Glomerular endothelial cell (primary cell): ENCODE measurements at regions not wholly inside any gene's neighbourhood (a gene's known extent, or its start where the extent isn't known, plus 50 kb on each side); places are given as distances from the start of the nearest gene placed in this dataset.

Experiments
- DNase-seq: peaks from one replicate; pipeline ENCODE4 v3.0.0-alpha.2; 2011; ENCODE audit warnings: low read depth, low spot score; ENCODE audit errors: extremely low read depth

DNA sequence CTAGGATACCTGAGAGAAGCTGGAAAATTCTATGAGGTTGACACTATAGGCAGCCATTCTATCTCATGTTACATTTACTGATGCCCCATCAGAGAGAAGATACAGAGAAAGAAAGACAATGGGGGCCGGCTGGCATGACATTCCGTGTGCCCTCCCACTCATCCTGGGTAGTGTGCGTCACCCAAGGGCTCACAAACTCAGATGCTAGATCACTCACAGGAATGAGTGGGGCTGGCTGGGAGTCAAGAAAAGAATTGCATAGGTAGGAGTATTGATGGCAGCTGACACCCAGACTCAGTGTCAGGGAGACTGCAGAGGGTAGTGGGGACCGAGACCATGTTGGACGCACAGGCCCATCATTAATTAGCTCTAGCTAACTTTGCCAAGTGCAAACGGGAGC, 1113.5 kb upstream of the AUTS2 start:
- DNase-seq: no peak

DNA sequence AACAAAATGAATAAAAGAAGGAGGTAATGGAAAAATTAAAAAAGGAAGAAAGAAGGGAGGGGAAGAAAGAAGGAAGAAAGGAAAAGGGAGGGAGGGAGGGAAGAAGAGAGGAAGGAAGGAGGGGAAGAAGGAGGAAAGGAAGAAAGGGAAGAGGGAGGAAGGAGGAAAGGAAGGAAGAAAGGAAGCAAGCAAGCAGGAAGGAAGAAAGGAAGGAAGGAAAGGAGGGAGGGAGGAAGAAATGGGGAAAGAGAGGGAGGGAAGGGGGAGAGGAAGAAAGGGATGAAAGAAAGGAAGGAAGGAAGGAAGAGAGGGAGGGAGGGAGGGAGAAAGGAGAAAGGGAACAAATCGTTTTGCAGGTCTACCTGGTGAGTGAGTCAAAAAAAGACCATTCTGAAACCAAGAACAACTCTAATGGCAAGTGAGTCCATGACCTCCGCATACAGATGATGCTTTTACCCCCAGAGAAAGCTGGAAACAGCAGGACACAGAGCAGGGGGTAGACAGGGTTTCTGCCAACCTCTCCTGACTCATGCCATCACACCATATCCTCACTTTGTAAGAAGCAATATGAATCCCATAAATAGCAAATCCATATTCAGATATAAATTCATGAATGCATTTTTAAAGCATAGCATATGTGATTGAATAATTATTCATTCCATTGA, 1112.9 kb upstream of the AUTS2 start:
- no peak for DNase-seq

DNA sequence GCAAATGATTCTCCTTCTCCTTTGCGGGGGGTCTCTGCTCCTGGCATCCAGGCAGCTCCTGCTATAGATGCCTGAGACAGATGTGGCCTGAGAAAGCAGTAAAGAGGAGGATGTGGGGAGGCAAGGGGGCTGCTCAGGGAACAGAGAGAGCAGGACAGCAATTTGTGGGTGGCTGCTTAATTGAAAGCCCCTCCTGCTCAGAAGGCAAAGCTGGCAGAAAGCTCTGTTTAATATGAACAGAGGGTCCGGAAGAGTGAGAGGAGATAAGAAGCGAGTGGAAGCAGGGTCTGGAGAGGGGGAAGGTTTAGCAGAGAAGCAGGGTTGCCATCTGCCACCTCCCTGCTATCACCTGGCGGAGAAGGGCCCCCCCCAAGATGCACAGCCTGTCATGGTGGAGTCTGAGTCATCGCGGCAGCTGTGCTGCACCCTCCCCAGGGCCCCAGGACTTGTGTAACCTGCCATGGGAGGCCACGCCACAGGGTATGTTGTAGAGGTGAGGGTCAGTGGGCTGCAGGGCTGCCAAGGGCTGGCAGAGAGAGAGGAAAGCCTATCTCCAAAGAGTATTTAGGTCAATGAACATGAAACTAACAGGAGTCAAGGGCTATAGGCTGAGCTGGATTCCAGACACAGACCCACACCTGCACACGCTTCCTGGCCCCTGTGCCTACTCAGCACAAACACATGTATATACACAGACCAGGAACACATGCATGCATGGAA, 1109.8 kb upstream of the AUTS2 start:
- no peak for DNase-seq

DNA sequence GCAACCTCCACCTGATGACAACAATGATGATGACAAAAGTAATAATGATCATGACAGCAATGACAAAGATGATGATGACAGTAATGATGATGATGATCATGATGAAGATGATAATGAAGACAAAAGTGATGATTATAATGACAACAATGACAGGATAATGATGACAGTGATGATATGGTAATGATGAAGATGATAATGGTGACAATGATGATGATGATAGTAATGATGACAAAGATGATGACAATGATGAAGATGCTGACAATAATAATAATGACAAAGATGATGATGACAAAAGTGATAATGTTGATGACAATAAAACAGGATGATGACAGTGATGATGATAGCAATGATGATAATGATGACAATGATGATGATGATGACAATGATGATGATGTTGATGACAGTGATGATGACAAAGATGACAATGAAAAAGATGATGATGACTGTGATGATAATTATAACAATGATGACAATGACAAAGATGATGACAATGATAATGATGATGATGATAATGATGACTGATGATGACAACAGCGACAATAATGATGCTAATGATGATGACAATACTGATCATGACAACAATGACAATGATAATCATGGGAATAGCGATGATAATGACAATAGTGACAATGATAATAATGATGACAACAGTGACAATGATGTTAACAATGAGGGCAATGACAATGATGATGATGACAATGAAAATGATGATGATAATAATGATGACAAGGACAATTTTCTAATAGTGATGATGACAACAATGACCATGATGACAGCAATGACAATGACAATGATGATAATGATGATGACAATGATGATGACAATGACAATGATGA, 1106.5 kb upstream of the AUTS2 start:
- no peak for DNase-seq

DNA sequence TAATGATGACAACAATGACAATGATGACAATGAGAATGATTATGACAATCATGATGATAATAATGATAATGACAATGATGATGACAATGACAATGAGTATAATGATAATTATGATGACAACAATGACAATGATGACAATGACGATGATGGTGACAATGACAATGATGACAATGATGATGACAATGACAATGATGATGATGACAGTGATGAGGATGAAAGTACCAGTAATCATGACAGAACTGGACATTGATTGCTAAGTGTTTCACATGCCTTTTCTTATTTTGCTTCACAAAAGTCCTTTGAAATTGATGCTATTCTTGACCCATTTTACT, 1106.0 kb upstream of the AUTS2 start:
- no peak for DNase-seq

DNA sequence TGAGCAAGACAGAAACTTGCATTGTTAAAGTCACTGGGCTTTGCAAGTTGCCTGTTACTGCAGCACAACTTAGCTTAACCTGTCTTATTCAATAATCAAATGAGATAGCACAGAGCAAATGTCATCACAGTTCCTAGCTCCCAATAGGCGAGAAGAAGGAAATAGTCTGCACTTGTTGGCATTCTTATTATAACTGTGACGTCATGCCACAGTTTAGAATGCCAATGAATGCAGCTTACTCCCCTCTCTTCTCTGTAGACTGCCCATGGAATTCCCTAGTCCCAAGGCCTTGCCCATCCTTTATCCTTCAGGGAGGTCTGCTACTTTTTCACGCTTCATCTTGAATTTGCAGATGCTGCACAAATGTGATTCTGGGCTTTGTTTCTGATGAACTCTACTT, 1094.9 kb upstream of the AUTS2 start:
- DNase-seq: no peak

DNA sequence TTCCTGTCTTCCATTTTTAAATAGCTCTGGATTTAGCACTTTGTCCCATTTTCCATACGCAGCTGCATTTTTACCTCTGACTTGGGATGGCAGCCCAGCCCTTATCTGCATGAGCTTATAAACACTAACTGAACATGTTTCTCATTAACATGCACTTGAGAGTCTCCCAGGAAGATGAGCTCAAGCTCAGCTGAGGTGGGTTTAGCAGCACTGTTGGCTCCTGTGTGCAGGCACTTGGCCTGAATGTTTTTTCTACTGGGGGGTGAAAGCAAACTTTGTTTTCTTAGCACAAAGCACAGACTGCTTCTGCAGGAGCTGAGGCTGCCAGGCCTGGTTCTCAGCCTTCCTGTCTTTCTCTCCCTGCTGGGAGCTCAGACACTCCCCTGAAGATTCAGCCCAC, 1093.6 kb upstream of the AUTS2 start:
- DNase-seq: no peak

DNA sequence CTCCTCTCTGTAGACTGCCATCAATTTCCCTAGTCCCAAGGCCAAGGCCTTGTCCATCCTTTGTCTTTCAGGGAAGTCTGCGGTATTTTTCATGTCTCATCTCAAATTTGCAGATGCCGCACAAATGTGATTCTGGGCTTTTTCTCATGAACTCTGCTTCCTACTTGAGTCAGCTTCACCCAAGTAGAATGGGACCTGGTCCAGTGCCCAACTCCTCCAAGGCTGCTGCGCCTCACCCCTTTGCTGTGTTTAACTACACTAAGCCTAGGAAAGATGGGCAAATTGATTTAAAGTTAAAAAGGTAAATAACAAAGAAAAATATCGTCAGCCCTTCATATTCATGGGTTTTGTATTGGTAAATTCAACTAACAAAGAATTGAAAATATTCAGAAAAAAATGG, 1092.6 kb upstream of the AUTS2 start:
- no peak for DNase-seq

DNA sequence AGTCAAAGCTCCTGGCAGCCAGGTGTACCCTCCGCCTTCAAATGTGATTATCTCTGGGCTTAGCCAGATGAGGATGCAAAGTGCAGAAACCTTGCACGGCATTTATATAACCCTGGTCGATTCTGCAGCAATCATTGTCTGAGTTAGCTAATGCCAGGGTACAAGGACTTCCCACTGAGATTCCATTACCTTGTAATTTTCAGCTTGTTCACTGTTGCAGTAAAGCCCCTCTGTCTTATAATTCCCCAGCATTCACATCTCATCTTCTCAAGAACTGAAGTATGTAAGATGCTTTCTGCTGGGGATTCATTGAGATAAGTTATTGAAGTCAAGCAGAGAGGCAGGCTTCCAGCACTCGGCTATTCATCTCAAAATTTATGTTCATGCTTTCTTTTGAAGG, 1090.6 kb upstream of the AUTS2 start:
- no peak for DNase-seq

DNA sequence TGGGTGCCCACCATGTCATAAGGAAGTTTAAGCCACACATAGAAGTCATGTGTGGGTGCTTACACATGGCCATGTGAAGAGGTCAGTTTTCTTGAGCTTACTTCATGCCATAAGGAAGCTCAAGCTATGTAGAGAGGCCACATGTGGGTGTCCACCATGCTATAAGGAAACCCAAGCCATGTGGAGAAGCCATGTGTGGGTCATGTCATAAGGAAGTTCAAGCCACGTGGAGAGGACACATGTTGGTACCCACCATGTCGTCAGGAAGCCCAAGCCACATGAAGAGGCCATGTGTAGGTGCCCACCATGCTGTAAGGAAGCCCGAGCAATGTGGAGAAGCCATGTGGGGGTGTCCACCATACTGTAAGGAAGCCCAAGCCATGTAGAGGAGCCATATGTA, 1089.2 kb upstream of the AUTS2 start:
- no peak for DNase-seq

DNA sequence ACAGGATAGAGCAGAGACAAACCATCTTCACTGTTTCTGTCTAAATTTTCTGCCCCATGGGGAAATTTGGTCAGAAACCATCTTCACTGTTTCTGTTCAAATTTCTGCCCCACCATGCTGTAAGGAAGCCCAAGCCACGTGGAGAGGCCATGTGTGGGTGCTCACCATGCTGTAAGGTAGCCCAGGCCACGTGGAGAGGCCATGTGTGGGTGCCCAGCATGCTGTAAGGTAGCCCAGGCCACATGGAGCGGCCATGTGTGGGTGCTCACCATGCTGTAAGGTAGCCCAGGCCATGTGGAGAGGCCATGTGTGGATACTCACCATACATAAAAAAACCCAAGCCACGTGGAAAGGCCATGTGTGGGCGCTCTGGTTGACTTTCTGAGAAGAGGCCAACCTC, 1088.7 kb upstream of the AUTS2 start:
- no peak for DNase-seq

DNA sequence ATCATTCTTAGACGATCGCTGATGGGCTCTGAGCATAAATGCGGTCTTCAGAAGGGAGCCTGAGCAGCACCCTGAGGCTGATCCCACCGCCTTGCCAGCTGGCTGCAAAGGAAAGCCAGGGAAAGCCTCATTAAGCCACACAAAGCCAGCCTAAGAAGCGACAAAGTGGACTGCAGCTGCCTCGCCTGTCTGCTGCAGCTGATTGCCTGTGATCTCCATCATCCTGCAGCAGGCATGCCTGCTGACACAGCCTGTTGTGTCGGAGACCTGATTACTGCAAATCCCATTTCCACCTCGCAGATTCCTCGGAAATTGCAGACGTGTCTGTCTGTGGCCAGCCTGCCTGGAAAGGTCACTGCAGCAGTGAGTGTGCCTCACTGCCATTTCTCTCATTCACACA, 1087.0 kb upstream of the AUTS2 start:
- no peak for DNase-seq

DNA sequence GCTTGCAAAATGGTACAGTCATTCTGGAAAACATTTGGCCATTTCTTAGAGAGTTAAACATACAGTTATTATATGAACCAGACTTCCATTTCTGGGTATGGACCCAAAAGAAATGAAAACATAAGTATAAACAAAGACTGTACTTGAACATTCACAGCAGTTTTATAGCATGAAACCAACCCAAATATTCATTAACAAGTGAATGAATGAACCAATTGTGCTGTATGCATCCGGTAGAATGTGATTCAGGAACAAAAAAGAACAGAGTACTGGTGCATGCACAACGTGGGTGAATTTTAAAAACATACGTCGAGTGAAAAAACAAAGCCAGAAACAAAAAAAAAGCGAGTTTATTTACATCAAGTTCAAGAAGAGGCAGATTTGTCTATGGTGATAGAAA, 1085.8 kb upstream of the AUTS2 start:
- no peak for DNase-seq

DNA sequence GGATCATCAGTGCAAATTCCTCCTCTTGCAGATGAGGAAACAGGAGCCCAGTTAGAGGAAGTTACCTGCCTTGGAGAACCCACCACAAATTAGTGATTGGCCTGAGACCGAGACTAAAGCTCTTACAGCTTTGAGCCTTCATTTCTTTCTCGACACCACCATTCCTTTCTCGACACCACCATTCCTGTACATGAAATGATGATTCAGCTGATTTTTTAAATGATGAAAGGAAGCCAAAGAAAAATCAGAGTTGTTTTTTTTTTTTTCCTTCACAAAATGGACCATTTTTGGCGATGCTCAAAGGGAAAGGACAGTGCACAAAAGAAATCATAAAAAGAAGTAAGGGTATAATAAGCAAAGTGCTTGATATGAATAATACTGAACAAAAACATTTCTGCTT, 1080.2 kb upstream of the AUTS2 start:
- DNase-seq: no peak

DNA sequence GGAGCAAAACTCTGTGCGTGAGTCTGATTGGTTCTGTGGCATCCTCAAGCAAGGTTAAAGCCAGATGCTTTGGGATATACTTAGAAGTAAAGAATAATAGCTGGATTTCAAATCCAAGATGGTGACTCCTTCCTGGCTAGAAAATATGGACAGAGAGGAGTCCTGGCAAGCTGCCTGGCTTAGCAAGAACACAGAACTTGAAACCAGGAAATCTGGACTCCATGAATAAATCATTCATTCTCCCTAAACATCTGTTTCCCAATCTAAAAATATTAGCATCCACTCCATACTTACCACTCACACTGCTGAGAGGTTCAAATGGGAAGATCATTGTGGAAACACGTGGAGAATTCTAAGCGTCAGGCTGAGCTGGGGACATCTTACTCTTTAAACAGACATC, 1074.1 kb upstream of the AUTS2 start:
- DNase-seq: no peak

DNA sequence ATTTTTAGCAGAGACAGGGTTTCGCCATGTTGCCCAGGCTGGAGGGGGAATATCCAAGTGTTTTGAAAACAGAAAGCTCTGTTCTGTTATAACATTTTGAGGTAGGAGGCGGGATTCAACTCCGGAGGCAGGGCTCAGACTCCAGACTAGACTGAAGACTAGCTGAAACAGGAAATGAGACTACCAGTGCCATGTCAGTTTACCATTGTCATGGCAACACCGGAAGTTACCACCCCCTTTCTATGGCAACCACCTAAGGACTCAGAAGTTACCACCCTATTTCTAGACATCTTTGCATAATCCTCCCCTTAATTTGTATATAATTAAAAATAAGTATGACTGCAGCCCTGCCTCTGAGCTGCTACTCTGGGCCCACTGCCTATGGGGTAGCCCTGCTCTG, 1069.1 kb upstream of the AUTS2 start:
- no peak for DNase-seq

DNA sequence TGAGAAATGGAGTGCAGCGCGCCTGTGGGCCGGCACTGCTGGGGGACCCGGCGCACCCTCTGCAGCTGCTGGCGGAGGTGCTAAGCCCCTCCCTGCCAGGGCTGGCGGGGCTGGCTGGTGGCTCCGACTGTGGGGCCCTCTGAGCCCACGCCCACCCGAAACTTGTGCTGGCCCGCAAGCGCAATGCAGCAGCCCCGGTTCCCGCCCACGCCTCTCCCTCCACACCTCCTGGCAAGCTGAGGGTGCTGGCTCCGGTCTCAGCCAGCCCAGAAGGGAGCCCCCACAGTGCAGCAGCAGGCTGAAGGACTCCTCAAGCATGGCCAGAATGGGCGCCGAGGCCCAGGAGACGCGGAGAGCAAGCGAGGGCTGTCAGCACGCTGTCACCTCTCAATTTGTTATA, 1063.0 kb upstream of the AUTS2 start:
- DNase-seq: no peak

DNA sequence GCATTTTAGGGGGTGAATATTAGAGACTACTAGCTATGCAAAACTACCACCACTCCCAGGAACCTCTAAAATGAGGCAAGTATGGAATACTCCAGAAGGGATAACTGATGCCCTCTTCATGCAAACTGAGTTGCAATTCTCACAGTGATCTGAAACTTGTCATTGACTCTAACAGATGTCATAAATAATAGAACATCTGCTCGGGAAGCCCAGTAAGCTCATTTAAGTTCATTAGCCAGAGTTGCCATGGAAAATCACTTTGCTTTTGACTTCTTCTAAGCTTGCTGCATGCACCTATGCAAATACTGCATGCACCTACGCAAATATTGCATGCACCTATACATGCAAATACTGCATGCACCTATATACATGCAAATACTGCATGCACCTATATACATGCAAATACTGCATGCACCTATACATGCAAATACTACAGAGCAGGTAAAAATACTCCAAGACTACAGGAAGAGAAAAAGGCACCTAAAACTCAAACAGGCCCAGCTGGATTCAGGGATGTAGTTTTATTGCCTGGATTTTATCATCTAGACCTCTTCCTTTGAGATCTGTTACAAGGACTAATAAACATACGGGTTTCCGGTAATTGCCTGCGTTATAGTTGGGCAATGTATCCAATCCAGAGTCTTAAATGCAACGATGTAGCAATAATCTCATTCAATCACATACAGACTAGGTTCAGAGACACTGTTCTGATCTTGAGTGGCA, 1061.1 kb upstream of the AUTS2 start:
- DNase-seq: no peak

DNA sequence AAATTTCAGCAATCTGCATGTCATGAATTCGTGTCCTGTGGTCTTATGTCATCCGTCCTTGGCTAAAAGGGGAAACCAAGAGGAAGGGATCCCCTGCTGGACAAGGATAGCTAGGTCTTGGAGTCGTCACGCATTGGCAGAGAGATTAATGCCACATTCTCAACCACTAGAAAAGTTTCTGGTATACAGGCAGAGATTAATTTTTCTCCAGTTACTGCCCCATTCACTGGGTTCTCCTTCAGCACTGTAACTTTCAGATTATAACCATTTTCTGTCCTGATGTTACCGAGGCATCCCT, 1060.6 kb upstream of the AUTS2 start:
- no peak for DNase-seq

DNA sequence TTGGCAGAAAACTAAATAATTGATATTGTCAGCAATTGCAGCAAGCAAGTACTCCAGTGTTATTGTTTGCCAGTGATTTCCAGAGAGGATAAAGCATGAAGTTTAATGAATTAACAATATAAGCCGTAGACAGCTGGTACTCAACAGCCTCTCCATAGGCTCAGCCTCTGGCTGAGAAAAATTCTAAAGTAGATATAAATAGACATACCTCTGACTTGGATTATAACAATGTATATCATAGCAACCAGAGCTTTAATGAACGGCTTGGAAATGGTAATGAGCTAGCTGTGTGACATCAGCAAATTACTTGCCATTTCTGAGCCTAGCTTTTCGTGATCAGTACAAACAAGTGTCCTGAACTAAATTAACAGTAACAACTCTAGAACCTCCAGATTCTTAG, 1055.4 kb upstream of the AUTS2 start:
- no peak for DNase-seq

DNA sequence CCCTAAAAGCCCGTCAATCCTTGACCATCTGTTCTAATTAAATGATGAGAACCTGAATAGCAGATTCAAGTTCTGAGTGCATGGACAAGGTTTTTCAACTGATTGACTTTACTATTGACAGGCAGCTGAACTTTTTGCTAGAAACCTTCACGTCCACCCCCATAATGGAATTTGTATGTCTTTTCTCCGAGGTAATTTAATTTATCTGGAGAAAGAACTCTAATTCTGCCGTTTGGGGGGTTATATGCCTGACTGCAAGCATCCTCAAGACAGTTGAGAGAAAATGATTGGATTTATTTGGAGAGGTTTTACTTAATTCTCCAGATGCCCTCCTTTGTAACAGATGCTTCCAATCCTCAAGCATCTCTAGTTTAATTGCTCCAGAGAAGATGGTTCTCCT, 1053.4 kb upstream of the AUTS2 start:
- no peak for DNase-seq

DNA sequence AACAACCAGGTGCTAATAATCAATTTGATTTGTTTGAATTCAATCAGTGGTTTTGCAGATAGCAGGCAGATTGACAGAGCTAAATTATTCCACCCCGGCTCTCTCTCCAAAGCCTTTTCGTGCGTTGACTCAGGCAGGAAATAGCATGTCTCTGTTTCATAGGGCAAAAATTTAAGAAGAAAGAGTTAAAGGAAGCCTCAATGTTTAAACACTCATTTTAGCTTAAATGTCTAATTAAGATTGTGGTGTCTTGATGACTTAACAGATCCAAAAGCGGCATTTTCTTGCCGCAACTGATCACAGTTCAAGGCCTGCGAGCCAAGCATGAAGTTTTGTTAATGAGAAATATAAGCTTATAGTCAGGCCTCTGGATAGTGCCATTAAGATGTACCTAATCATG, 1051.1 kb upstream of the AUTS2 start:
- DNase-seq: no peak
